GM19240 (cell line): ENCODE measurements at regions not wholly inside any gene's neighbourhood (a gene's known extent, or its start where the extent isn't known, plus 50 kb on each side); places are given as distances from the start of the nearest gene placed in this dataset.
A peak's percentile ranks its signal among the peaks of the same experiment; 100 is the strongest.

Experiments used
- DNase-seq: peaks from one replicate; pipeline ENCODE4 v3.0.0; 2011; ENCODE audit warnings: low spot score; ENCODE audit not compliant: insufficient read length

DNA sequence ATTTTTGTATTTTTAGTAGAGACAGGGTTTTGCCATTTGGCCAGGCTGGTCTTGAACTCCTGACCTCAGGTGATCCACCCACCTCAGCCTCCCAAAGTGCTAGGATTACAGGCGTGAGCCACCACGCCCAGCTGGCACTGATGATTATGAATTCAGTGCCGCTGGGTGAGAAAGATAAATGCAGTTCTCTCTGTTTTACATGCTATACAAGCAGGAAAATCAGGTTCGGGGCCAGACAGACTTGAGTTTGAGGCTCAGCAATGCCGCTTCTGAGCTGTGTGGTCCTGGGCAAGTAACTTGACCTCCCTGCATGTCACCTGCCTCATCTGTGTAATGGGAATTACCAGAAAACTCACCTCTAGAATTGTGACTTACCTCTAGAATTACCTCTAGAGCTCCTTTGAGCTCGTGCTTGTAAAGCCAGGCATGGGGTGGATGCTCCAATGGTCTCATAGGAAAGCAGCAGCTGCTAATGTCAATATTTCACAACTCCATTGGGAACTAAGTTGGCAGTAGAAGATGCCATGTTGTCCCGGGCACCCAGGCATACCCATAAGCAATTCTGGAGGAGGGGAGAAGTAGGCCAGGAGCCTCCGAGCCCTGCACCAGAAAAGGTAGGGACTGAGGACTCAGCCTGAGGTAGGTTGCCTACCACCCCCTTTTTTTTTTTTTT is 119.8 kb upstream of the SLC25A33 start:
- DNase-seq, result no peak

DNA sequence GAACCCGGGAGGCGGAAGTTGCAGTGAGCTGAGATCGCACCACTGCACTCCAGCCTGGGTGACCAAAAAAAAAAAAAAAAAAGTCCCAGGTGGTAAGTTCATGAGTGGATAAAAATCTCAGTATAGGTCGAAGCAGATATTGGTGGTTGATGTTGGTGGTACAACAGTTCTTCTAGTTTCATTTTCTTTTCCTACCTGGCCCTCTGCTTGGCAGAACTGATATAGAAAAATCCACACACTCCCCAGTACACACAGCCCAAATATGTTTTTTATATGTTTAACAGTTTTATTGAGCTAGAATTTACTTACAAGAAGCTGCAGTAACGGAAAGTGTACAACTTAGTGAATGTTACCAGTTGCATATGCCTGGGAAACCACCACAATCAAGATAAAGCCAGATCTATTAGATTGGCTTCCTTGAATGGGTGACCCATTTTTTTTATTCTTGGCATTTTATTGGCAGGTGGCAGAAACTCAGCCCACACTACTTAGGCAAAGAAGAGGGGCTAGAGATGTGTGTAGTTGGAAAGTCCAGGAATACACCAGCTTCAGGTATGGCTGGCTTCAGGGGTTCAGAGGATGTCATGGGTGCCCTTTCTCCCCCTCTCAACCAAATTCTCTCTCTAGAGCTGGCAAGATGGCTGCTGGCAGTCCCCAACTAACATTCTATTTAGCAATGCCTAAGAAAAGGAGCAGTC is 118.3 kb upstream of the SLC25A33 start:
- no peak for DNase-seq

DNA sequence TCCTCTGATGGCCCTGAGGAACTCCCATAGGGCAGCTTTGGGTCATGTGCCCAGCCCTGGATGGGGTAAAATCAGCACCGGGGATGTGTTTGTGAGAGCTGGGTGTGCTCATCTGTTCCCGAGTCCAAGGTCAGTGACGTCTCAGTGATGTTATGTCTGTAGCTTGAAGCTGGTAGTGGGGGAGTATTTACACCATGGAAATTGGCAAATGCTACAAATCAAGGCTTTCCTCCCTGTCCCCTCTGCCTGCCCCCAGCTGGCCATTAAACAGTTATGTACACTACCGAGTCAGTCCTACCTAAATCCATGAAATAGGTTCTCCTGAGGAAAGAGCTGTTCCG is 117.8 kb upstream of the SLC25A33 start:
- no peak for DNase-seq

DNA sequence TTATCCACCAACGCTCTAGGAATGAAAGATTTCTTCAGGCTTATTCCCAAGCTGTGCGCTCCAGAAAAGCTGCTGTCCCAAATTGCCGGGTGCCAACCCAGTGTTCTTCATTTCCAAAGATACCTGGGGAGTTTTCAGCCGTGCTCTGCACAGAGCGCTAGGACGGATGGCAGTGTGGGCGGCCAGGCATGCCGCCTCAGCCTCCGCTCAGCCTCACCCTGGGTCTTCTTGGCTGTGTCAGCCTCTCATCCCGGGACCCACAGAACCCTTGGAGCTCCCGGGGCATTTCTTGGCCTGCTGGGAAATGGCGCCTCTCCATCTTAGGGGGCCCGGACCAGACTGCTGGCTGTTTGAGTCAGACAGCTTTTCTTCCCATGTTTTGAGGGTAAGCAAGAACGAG is 116.9 kb upstream of the SLC25A33 start:
- no peak for DNase-seq

DNA sequence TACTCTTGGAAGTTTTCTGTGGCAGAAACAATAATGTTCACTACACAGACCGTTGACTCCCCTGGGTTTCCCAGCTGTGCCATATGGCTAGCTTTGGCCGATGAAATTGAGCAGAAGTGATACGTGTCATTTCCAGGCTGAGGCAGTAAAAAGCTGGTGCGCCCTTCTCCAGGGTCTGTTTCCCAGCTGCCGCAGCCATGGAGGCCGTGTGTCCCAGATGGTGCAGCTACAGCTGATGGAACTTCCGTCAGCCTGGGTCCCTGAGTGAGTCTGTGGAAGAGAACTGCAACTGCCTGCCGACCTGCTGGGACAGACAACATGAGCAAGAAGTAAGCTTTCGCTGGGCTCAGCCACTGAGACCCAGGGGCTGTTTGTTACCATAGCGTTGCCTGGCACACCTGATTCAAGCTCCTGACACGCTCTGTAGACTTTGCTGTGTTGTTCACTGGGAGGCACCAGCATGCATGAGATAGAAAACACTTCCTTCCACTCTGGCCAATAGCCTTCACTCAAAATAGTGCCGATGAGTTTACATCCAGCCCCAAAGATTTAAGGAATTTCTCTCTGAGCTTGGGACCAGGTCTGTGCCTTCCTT is 116.3 kb upstream of the SLC25A33 start:
- DNase-seq, result no peak

DNA sequence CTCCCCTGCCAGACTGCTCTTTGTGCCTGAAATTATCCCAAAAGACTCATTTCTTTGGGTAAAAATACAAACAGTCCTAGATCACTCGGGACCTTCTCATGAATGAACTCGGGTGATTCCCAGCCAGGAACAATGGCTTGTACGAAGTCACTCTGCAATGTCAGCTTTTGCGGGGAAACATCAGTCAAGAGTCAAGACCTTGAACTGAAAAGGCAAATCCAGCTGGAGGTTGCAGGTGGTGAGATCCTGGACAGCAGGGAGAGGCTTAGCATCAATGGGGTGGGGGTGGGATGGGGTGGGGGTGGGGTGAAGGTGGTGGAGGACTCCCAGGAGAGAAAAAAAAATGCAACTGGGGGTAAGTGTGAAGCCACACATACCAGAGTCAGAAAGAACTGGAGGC is 115.0 kb upstream of the SLC25A33 start:
- DNase-seq, result no peak

DNA sequence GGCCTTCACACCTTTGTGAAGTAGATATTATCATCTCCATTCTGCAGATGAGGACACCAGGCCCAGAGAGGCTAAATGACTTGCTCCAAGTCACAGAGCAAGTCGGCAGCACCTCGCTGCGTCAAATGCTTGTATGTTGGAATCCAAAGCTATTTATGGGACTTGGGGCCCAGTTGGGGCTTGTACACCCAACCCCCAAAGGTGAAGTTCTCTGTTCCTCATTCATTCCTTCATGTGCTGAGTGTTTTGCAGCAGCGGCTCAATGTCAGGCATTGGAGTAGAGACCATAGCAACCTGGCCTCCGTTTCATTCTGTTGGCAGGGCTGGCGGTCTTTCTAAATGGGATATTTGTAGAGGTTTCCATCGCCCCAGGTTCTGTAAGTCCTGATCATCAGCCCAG is 113.4 kb upstream of the SLC25A33 start:
- no peak for DNase-seq

DNA sequence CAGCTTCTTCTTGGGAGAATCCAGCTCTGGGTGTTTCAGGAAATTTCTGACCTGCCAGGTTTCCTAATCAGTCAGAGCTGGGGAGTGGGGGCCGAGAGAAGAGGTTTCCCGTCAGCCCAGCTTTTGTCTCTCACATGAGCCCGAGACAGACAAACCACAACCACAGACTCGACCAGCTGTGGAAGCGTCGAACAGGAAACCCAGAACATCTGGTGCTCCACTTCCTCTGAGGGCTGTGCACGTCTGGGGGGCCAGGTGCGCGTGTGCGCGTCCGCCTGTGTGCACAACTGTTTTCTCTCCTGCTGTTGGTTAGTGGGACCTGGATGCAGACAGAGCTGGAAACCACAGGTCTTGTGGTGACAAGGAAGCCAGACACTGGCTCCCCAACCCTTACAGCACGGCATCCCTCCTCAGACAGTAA is 113.0 kb upstream of the SLC25A33 start:
- DNase-seq, result peak; percentile 79

DNA sequence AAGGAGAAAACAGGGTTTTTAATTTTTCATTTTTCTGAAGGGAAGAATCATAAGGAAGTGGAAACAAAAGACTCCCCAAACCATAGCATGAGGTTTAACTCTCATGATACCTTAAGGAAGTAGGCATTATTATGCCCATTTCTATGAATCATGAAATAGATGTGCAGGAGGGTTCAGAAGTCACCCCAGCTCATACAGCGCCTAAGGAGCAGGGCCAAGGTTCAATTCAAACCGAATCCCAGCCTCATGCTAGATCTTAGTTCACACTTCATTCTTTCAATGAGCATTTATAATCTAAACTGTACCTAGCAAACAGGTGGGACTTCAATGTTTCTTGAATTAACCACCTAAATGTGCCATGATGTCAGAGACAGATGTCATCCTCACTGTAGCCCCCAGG is 111.9 kb upstream of the SLC25A33 start:
- no peak for DNase-seq

DNA sequence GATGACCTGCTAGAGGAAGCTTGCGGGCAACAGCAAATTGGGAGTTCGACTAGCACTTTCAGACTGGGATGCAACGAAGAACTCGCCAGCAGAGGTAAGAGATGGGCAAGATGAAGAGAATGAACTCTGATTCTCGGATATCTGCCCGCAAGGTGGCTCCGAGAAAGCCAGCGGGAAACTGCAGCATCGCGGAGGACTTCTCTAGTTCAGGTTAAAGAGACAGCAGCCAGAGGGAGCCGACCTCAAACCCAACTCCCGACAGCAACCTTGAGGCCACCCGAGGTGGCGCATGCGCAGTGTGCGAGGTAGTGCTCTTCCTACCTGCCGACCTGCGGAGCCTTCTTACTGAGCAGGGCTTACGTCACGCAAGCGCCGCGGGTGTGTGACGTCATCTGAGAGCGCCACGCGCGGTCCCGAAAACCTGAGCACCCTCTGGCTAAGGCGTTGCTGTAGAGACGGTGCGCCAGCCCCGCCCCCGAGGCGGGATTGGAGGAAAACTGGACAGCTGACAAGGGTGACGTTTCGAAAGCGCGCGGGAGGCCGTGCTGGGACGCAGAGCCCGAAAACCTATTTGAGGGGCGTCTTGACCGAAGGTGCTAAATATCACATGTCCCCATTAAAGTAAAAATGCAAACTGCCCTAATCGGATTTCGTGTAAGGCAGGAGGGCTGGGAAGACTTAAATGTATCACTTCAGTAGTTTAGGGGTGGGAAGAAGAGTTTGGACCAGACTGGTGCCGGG is 110.5 kb upstream of the SLC25A33 start:
- DNase-seq, result peak; percentile 89

DNA sequence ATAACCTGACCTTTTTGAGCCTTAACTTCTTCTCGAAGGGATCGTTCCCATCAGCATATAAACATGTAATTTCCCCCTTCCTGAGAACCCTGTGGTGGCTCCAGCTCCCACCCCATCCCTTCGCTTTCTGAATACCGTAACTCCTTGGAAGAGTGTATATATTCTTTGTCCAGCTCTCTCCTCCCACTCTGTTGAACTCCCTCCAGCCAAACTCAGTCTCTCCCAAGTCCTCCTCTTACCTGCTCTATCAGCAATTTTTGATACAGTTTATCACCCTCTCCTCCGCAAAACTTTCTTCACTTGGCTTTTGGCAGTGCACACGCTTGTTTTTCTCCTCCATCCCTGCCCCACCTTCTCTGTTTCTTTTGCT is 109.9 kb upstream of the SLC25A33 start:
- no peak for DNase-seq

DNA sequence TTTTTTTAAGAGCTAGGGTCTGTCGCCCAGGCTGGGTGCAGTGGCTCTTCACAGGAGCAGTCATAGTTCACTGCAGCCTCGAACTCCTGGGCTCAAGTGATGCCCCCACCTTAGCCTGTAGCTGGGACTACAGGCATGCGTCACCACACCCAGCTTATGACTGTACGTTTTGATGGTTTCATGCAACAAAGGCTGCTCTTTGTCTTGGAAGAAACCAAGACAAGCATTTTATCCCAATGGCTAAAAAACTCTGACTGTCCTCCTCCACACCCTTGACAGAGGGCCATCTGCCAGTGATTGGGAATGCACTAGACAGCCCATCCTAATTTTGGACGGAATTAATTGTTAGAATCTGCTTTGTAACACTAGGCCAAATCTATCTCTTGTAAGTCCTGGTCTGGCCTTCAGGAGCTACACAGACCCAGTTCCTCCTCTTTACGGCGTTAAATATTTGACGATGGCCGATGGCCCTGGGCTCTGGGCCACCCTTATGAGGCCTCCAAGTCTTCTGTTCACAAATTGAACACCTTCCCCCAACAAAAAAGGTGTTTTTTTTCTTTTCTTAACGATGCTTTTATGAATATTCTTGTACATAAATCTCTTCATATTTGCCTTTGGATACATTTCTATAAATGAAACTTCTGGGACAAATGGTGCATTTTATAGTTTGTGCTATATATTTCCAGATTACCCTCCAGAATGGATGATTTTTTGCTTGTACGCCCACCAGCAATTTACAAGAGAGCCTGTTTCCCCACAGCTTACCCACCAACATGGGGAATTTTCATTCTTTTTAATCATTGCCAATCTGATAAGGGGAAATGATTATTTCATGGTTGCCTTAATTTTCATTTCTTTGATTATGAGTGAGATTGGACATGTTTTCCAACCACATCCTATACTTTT is 104.8 kb upstream of the SLC25A33 start:
- DNase-seq, result no peak

DNA sequence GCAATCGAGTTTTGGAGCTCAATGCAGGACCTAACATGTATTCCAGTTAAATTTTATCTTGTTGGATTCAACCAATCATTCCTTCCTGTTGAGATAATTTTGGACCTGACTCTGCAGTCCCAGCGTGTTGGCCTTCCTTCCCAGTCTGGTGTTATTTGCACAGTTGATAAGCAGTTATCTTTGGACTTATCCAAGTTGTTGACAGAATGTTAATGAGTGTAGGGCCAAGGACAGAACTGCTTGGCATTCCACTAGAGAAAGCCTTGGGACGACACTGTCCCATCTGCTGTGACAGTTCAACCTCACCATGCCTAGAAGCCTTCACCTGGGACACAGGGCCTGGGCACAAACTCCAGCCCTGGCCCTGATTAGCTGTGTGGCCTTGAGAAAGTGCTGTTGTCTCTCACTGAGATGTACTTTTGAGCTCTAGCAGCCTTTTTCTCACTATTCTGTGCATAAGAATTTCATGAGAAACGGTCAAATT is 104.1 kb upstream of the SLC25A33 start:
- DNase-seq, result no peak

DNA sequence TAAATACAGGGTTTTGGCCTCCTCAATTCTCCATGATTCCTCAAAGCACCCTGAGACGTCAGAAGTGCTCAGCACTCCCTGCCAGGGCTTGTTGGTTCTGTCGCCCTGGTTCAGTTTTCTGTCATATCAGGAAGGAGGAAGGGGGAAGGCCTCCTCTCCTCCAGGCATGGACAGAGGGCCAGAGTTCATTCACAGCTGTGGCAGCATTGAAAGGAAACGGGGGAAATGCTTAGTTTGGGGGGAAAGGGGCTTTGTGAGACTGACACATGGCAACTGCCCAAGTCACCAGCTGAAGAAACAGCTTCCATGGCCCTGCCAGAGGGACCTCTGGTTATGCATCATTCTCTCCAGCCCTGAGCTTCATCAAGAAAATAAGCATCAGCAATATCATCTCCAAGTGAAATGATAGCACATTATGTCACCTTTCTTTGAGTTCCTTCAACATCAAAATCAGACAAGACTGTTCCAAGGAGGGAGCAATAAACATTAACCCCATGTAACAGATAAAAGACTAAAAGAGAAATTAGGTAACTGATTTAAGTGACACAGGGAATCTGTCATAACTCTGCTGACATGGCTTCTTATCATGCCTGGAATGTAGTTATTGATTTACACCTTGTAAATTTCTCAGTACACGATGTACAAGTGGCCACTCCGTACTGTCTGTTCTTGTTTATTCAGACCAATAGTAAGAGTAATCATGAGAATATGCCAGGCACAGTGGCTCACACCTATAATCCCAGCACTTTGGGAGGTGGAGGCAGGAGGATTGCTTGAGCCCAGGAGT is 103.2 kb upstream of the SLC25A33 start:
- DNase-seq, result no peak

DNA sequence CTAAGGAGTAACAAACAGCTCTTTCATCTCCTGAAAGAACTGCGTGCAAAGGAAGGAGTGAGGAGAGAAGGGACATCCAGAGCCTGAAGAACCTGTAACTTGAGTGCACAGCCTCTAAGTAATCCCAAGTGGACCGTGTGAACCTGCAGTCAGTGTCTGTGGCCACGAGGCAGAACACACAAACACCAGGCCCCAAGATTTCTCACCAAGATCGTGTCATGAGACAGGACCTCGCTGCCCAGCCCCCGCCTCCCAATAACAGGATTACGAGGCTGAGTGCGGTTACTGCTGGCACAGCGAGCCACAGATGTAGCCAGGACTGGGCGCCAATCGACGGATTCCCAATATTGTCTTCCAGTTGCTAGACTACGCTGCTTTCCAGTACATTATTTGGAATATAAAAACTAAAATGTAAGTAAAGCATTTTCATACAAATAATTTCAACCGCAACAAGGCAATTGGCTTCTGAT is 101.3 kb upstream of the SLC25A33 start:
- no peak for DNase-seq

DNA sequence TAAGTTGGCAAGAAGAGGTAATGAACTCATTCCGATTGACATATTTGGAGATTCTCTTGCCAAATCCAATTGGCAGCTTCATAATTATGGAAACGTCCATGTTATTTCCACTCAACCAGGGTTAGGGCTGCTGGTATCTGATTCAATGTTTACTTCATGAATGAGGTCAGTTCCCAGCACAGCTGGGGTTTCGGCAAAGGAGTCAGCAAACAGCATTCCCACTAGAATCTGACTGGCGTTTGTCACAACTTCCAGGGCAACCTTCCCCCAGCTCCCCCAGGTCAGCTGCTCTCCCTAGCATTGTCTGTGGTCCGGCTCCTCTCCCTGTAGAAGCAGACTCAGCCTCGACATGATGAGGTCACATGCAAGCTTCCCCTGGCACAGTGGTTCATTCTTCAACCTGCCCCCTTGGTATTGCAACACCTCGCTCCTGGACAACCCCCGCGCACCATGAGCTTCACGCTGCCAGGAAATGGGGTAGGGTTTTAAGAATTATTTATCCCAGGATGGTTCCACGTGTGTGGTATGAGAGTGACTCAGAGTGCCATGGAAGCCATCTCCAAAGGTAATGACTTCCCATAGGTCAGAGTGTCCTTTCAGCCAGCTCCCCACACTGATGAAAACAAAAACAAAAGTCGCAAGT is 100.7 kb upstream of the SLC25A33 start:
- DNase-seq, result no peak

DNA sequence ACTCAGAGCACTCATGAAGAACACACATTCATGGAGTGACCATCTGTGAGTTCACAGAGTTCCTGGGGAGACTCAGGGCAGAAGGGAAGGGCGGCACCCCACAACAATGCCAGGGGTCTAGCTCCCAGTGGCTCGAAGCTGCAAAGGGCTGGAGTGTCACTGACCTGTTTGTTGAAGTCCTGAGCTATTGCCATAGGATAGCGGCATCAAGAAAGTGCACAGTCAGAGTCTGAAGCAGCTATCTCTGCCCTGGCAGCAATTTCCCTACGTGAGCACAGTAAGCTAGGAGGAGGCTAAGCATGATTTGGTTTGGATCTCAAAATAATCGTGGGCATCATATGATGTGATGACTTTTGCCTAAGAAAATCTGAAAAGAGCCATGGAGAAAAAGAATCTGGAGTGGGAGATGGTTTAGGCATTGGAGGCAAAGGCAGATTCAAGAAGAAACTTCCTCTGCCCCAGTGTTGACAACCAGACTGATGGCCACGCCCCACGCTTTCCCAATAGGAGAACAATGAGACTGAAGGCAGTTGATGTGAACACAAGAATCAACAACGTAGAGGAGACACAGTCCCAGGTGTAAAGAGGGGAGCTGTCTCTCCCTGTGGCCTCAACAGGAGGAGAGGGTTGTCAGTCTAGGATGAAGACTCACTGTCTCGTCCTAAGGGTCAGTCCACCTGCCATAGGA is 100.0 kb upstream of the SLC25A33 start:
- no peak for DNase-seq

DNA sequence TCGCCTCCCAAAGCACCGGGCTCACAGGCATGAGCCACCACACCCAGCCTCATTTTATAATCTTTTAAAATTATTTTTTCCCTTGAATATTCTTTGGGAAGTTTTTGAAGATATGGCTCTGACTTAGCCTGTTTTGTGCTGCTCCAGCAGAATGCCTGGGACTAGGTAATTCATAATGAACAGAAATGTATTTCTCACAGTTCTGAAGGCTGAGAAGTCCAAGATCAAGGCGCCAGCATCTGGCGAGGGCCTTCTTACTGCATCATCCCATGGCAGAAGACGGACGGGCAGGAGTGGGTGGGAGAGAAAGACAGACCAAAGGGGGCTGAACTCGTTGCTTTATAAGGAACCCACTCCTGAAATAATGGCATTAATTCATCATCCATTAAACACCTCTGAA is 99.0 kb upstream of the SLC25A33 start:
- no peak for DNase-seq

DNA sequence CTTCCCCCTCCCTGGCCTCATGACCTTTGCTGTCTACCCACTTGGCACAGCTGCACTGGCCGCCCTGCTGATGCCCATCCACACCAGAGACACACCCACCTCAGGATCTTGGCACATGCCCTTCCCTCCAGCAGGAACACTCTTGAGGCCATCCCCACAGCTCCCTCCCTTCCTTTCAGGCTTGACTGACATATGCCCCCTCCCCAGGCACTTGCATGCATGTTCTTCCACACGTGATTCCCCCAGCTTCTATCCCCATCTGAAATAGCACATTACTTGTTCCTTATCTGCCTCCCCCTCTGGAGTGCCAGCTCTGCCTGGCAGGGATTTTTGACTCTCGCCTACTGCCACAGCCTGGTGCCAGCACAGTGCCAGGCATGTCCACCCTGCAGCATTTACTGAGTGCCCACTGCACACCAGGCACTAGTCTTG is 98.5 kb upstream of the SLC25A33 start:
- no peak for DNase-seq
